ENCODE measurements at regions not wholly inside any gene's neighbourhood (a gene's known extent, or its start where the extent isn't known, plus 50 kb on each side); places are given as distances from the start of the nearest gene placed in this dataset.

GRCh38 chr11:10629411-10630002 is 61.0 kb upstream of the LYVE1 start:
- Histone ChIP-seq H3K27me3 (ENCODE audit: control insufficient read depth in 2 of 2, insufficient read depth in 2 of 2, low read length in 2 of 2) (no peaks in the 10 kb centered on the region), H3K27ac (ENCODE audit: low read depth in 2 of 2, low read length in 2 of 2) (no peak overlapping the region), H3K4me3 (ENCODE audit: low read length in 2 of 2) (no peak overlapping the region), H3K4me1 (ENCODE audit: control insufficient read depth in 2 of 2, insufficient read depth in 2 of 2, low read length in 2 of 2) (no peaks in the 10 kb centered on the region), H3K9ac (ENCODE audit: low read depth in 1 of 2, low read length in 2 of 2) (no peak overlapping the region), H3K36me3 (ENCODE audit: control insufficient read depth in 2 of 2, insufficient read depth in 2 of 2, low read length in 2 of 2) (peaks cover 0 to 2% of the 10 kb centered on the region in 2 donors), H3K9me3 (ENCODE audit: control insufficient read depth in 2 of 2, low read length in 2 of 2) (no peaks in the 10 kb centered on the region)

- Histone ChIP-seq H3K4me3 (ENCODE audit: low read length in 2 of 2) (no peak overlapping the region), H3K27me3 (ENCODE audit: control insufficient read depth in 2 of 2, insufficient read depth in 2 of 2, low read length in 2 of 2) (no peaks in the 10 kb centered on the region), H3K9me3 (ENCODE audit: control insufficient read depth in 2 of 2, low read length in 2 of 2) (no peaks in the 10 kb centered on the region), H3K9ac (ENCODE audit: low read depth in 1 of 2, low read length in 2 of 2) (no peak overlapping the region), H3K4me1 (ENCODE audit: control insufficient read depth in 2 of 2, insufficient read depth in 2 of 2, low read length in 2 of 2) (peaks cover 0 to 2% of the 10 kb centered on the region in 2 donors), H3K36me3 (ENCODE audit: control insufficient read depth in 2 of 2, insufficient read depth in 2 of 2, low read length in 2 of 2) (peaks cover 0 to 2% of the 10 kb centered on the region in 2 donors), H3K27ac (ENCODE audit: low read depth in 2 of 2, low read length in 2 of 2) (no peak overlapping the region)
Observed at GRCh38 chr11:10628508-10629236, 60.2 kb upstream of the LYVE1 start.

DNA sequence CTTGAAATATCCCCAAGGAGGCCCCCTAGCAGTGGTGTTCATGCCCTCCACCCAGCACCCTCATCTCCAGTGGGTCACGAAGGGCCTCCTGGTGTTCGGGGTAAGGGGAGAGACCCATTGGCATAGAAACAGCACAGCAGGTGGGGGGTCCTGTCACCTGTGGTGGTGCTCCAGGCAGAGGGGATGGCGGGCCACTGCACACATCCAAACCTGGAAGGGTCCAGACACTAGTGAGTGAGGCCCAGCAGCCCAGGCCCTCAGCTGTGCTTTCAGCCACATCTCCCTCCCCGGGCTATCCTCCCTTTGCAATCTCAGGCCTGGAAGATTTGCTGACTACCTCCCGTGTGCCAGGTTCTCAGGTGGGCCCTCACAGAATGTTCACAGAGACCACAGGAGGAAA is 59.4 kb upstream of the LYVE1 start:
- H3K9me3 ChIP-seq (ENCODE audit: control insufficient read depth in 2 of 2, low read length in 2 of 2) = no peaks in the 10 kb centered on the region
- H3K4me3 ChIP-seq (ENCODE audit: low read length in 2 of 2) = no peak overlapping the region
- peaks cover 0 to 2% of the 10 kb centered on the region in 2 donors for H3K36me3 ChIP-seq (ENCODE audit: control insufficient read depth in 2 of 2, insufficient read depth in 2 of 2, low read length in 2 of 2)
- H3K4me1 ChIP-seq (ENCODE audit: control insufficient read depth in 2 of 2, insufficient read depth in 2 of 2, low read length in 2 of 2) = peaks cover 0 to 3% of the 10 kb centered on the region in 2 donors
- no peak overlapping the region for H3K9ac ChIP-seq (ENCODE audit: low read depth in 1 of 2, low read length in 2 of 2)
- no peaks in the 10 kb centered on the region for H3K27me3 ChIP-seq (ENCODE audit: control insufficient read depth in 2 of 2, insufficient read depth in 2 of 2, low read length in 2 of 2)
- H3K27ac ChIP-seq (ENCODE audit: low read depth in 2 of 2, low read length in 2 of 2) = no peak overlapping the region

GRCh38 chr11:10627291-10627690 is 58.8 kb upstream of the LYVE1 start:
- H3K9ac ChIP-seq (ENCODE audit: low read depth in 1 of 2, low read length in 2 of 2) = no peak overlapping the region
- no peak overlapping the region for H3K4me3 ChIP-seq (ENCODE audit: low read length in 2 of 2)
- H3K4me1 ChIP-seq (ENCODE audit: control insufficient read depth in 2 of 2, insufficient read depth in 2 of 2, low read length in 2 of 2) = peaks cover 0 to 3% of the 10 kb centered on the region in 2 donors
- no peak overlapping the region for H3K27ac ChIP-seq (ENCODE audit: low read depth in 2 of 2, low read length in 2 of 2)
- H3K36me3 ChIP-seq (ENCODE audit: control insufficient read depth in 2 of 2, insufficient read depth in 2 of 2, low read length in 2 of 2) = peaks cover 0 to 2% of the 10 kb centered on the region in 2 donors
- no peaks in the 10 kb centered on the region for H3K9me3 ChIP-seq (ENCODE audit: control insufficient read depth in 2 of 2, low read length in 2 of 2)
- no peaks in the 10 kb centered on the region for H3K27me3 ChIP-seq (ENCODE audit: control insufficient read depth in 2 of 2, insufficient read depth in 2 of 2, low read length in 2 of 2)

- Histone ChIP-seq H3K9ac (ENCODE audit: low read depth in 1 of 2, low read length in 2 of 2) (no peak overlapping the region), H3K4me1 (ENCODE audit: control insufficient read depth in 2 of 2, insufficient read depth in 2 of 2, low read length in 2 of 2) (peaks cover 0 to 3% of the 10 kb centered on the region in 2 donors), H3K27ac (ENCODE audit: low read depth in 2 of 2, low read length in 2 of 2) (no peak overlapping the region), H3K27me3 (ENCODE audit: control insufficient read depth in 2 of 2, insufficient read depth in 2 of 2, low read length in 2 of 2) (no peaks in the 10 kb centered on the region), H3K36me3 (ENCODE audit: control insufficient read depth in 2 of 2, insufficient read depth in 2 of 2, low read length in 2 of 2) (peaks cover 0 to 2% of the 10 kb centered on the region in 2 donors), H3K4me3 (ENCODE audit: low read length in 2 of 2) (no peak overlapping the region), H3K9me3 (ENCODE audit: control insufficient read depth in 2 of 2, low read length in 2 of 2) (no peaks in the 10 kb centered on the region)
Observed at GRCh38 chr11:10625982-10626311, 57.5 kb upstream of the LYVE1 start.

GRCh38 chr11:10625281-10625981 is 57.0 kb upstream of the LYVE1 start:
- H3K36me3 ChIP-seq (ENCODE audit: control insufficient read depth in 2 of 2, insufficient read depth in 2 of 2, low read length in 2 of 2) = peaks cover 0 to 2% of the 10 kb centered on the region in 2 donors
- H3K27ac ChIP-seq (ENCODE audit: low read depth in 2 of 2, low read length in 2 of 2) = no peak overlapping the region
- H3K9ac ChIP-seq (ENCODE audit: low read depth in 1 of 2, low read length in 2 of 2) = no peak overlapping the region

DNA sequence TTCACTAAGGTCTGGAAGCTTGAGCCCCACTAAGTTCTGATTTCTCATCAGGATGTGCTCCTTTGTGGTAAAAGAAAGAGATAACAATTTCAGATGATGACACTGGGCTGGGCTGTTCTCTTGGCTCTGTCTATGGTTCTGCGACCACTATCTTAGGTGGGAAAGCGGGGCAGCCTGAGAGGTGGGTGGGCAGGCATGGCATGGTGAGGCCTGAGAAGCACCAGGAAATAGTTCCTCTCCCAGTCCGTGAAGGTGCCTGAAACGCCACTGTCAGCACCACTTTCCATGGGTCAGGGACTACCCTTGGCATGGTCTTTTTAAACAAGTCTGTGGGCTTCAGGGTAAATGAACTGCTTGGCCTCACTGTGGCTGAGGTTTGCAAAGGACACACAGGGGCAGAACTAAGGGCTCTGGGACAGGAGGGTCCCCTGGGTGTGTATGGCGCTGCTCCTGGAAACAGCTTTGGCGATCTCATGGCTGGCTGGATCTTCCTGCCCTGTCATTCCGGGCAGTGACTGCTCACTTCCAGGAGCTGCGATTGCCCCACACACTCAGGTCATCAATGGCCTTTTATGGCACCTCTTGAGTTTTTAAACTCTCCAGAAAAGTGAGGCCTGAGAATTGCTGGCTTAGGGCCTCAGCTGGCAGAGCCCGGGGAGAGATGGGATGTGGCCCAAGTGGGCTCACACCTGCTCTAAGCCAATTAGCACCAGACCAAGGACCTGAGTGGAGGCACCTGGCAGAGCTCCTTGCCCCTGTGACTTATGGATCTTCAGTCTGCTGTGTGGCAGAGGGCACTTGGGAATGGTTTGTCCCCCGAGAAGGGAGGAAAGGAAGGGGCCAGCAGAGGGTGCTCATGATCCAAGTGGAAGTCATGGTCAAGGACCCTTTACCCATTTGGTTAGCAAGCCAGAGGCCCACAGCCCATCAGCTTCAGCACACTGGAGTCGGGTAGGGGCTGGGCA is 55.6 kb upstream of the LYVE1 start:
- no peak overlapping the region for H3K9ac ChIP-seq (ENCODE audit: low read depth in 1 of 2, low read length in 2 of 2)

More at GRCh38 chr11:10625281-10625981, 57.0 kb upstream of the LYVE1 start:
- Histone ChIP-seq H3K9me3 (ENCODE audit: control insufficient read depth in 2 of 2, low read length in 2 of 2) (no peaks in the 10 kb centered on the region), H3K4me1 (ENCODE audit: control insufficient read depth in 2 of 2, insufficient read depth in 2 of 2, low read length in 2 of 2) (peaks cover 0 to 3% of the 10 kb centered on the region in 2 donors), H3K27me3 (ENCODE audit: control insufficient read depth in 2 of 2, insufficient read depth in 2 of 2, low read length in 2 of 2) (no peaks in the 10 kb centered on the region), H3K4me3 (ENCODE audit: low read length in 2 of 2) (no peak overlapping the region)

DNA sequence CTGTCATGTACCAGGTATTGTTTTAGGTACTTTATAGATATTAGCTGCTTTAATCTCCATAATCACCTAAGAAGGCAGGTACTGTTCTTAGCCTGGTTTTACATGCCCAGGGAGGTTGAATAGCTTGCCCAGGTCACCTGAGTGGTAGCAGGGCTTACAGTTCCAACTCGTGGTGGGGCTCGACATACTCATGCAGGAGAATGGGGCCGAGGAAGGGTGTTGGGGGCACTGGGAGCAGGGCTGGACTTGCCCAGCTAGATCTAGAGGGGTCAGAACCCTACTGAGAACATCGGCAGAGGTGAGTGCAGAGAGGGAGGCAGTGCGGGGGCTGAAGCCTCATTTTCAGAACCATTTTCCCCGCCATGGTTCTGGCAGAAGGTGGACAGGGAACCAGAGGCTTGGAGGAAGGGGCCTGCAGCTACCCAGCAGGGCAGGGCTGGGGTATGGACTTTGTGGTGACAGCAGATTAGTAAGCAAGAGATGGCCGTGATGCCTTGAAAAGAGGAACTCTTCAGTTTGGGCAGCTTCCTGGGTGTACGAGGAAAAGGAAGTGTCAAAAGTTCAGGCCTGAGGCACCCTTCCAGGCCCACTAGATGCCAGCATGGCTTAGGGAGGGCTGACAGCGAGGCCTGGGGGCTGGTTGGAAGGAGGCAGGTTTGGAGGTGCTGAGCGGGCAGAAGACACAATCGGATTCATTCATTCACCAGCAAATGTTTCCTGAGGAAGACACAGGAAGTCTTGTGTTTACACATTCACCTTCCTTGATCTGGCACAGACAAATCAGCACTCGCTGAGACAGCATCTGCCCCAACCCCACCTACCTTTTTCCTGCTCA is 54.7 kb upstream of the LYVE1 start:
- no peak overlapping the region for H3K4me3 ChIP-seq (ENCODE audit: low read length in 2 of 2)
- H3K27me3 ChIP-seq (ENCODE audit: control insufficient read depth in 2 of 2, insufficient read depth in 2 of 2, low read length in 2 of 2) = no peaks in the 10 kb centered on the region
- no peak overlapping the region for H3K9ac ChIP-seq (ENCODE audit: low read depth in 1 of 2, low read length in 2 of 2)
- peak overlapping the region in 1 of 2 donors; percentile 13 for H3K27ac ChIP-seq (ENCODE audit: low read depth in 2 of 2, low read length in 2 of 2)
- no peaks in the 10 kb centered on the region for H3K36me3 ChIP-seq (ENCODE audit: control insufficient read depth in 2 of 2, insufficient read depth in 2 of 2, low read length in 2 of 2)
- no peaks in the 10 kb centered on the region for H3K9me3 ChIP-seq (ENCODE audit: control insufficient read depth in 2 of 2, low read length in 2 of 2)
- H3K4me1 ChIP-seq (ENCODE audit: control insufficient read depth in 2 of 2, insufficient read depth in 2 of 2, low read length in 2 of 2) = peaks cover 0 to 3% of the 10 kb centered on the region in 2 donors

More for the DNA sequence above, 55.6 kb upstream of the LYVE1 start:
- Histone ChIP-seq H3K9me3 (ENCODE audit: control insufficient read depth in 2 of 2, low read length in 2 of 2) (no peaks in the 10 kb centered on the region), H3K27ac (ENCODE audit: low read depth in 2 of 2, low read length in 2 of 2) (no peak overlapping the region), H3K27me3 (ENCODE audit: control insufficient read depth in 2 of 2, insufficient read depth in 2 of 2, low read length in 2 of 2) (no peaks in the 10 kb centered on the region), H3K4me1 (ENCODE audit: control insufficient read depth in 2 of 2, insufficient read depth in 2 of 2, low read length in 2 of 2) (peaks cover 0 to 3% of the 10 kb centered on the region in 2 donors), H3K4me3 (ENCODE audit: low read length in 2 of 2) (no peak overlapping the region), H3K36me3 (ENCODE audit: control insufficient read depth in 2 of 2, insufficient read depth in 2 of 2, low read length in 2 of 2) (no peaks in the 10 kb centered on the region)

DNA sequence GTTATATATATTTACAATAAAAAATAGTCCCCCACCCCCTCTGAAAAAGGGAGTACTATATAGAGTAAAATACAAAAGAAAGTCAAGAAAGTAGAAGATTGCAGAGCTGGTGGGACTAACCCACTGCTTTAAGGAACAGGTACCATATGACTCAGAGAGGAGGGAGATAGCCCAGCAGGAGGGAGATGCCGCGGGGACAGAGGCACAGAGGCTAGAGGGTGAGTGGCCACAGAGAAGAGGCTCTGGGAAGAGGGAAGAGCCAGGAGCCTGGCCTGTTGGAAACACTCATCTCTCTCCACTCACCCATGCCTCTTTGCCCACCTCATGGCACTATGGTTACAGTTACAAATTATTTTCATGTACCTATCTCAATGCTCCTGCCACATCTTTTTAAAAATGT is 53.6 kb upstream of the LYVE1 start:
- H3K4me3 ChIP-seq (ENCODE audit: low read length in 2 of 2) = no peak overlapping the region
- H3K27ac ChIP-seq (ENCODE audit: low read depth in 2 of 2, low read length in 2 of 2) = no peak overlapping the region
- H3K36me3 ChIP-seq (ENCODE audit: control insufficient read depth in 2 of 2, insufficient read depth in 2 of 2, low read length in 2 of 2) = no peaks in the 10 kb centered on the region
- no peak overlapping the region for H3K9ac ChIP-seq (ENCODE audit: low read depth in 1 of 2, low read length in 2 of 2)
- H3K27me3 ChIP-seq (ENCODE audit: control insufficient read depth in 2 of 2, insufficient read depth in 2 of 2, low read length in 2 of 2) = no peaks in the 10 kb centered on the region
- H3K4me1 ChIP-seq (ENCODE audit: control insufficient read depth in 2 of 2, insufficient read depth in 2 of 2, low read length in 2 of 2) = peaks cover 0 to 3% of the 10 kb centered on the region in 2 donors
- H3K9me3 ChIP-seq (ENCODE audit: control insufficient read depth in 2 of 2, low read length in 2 of 2) = no peaks in the 10 kb centered on the region

All from mucosa of rectum (tissue), 2 donors.